HT-29 (cell line): ENCODE measurements at regions not wholly inside any gene's neighbourhood (a gene's known extent, or its start where the extent isn't known, plus 50 kb on each side); places are given as distances from the start of the nearest gene placed in this dataset.
"Not testable (repeated sequence)": the region's sequence is repeated elsewhere in the genome, so short reads cannot be mapped to it uniquely, and the experiment has no call there.

Experiments
- DNase-seq: peaks from one replicate; pipeline ENCODE4 v3.0.0-alpha.2; 2015; ENCODE audit warnings: low spot score

- no peak for DNase-seq
Measured at GRCh38 chr2:47964277-47964676, 58.0 kb upstream of the FBXO11 start.

- peak; percentile 2 for DNase-seq
Measured at GRCh38 chr2:47964722-47965434, 58.6 kb upstream of the FBXO11 start.

- not testable (repeated sequence) for DNase-seq
Measured at GRCh38 chr2:47976728-47977127, 70.4 kb upstream of the FBXO11 start.

GRCh38 chr2:47984041-47984440, 77.7 kb upstream of the FBXO11 start:
- DNase-seq: no peak

GRCh38 chr2:47990503-47990902, 84.2 kb upstream of the FBXO11 start:
- no peak for DNase-seq

GRCh38 chr2:47992671-47993070, 86.4 kb upstream of the FBXO11 start:
- no peak for DNase-seq

GRCh38 chr2:47996808-47997207, 90.5 kb upstream of the FBXO11 start:
- no peak for DNase-seq

- DNase-seq: no peak
Measured at GRCh38 chr2:47999512-47999911, 93.2 kb upstream of the FBXO11 start.

GRCh38 chr2:48001498-48001897, 95.2 kb upstream of the FBXO11 start:
- no peak for DNase-seq

- DNase-seq: no peak
Measured at GRCh38 chr2:48006094-48006493, 99.8 kb upstream of the FBXO11 start.

- DNase-seq: no peak
Measured at GRCh38 chr2:48007699-48008268, 101.5 kb upstream of the FBXO11 start.

- DNase-seq: no peak
Measured at GRCh38 chr2:48009256-48009655, 103.0 kb upstream of the FBXO11 start.

- no peak for DNase-seq
Measured at GRCh38 chr2:48015421-48015820, 109.1 kb upstream of the FBXO11 start.

- peak; percentile 50 for DNase-seq
Measured at GRCh38 chr2:48016225-48017019, 110.1 kb upstream of the FBXO11 start.

GRCh38 chr2:48017136-48017535, 110.8 kb upstream of the FBXO11 start:
- no peak for DNase-seq

- DNase-seq: no peak
Measured at GRCh38 chr2:48018480-48018879, 112.2 kb upstream of the FBXO11 start.

GRCh38 chr2:48026865-48027264, 120.6 kb upstream of the FBXO11 start:
- DNase-seq: no peak

GRCh38 chr2:48032765-48033164, 126.5 kb upstream of the FBXO11 start:
- no peak for DNase-seq

GRCh38 chr2:48034295-48034694, 128.0 kb upstream of the FBXO11 start:
- DNase-seq: no peak

GRCh38 chr2:48036312-48036711, 130.0 kb upstream of the FBXO11 start:
- no peak for DNase-seq

- DNase-seq: no peak
Measured at GRCh38 chr2:48039209-48039990, 133.1 kb upstream of the FBXO11 start.

GRCh38 chr2:48043131-48043700, 136.9 kb upstream of the FBXO11 start:
- no peak for DNase-seq
